Liver (tissue), 3 donors: ENCODE measurements at regions not wholly inside any gene's neighbourhood (a gene's known extent, or its start where the extent isn't known, plus 50 kb on each side); places are given as distances from the start of the nearest gene placed in this dataset.

Experiments
- CTCF ChIP-seq: fragments of 150-350 bp; IDR thresholded peaks from 2 replicates; pipeline ENCODE4 v1.5.1; 2017; ENCODE audit warnings: improper control_type of control experiment, low read depth, low read length; ENCODE audit not compliant: missing input control
- HNF4G ChIP-seq: IDR thresholded peaks from 2 replicates; pipeline ENCODE4 v1.6.1; 2016; ENCODE audit warnings: antibody characterized with exemption
- JUND ChIP-seq, 2 donors: IDR thresholded peaks; 2 replicates each; pipeline ENCODE4 v1.6.1; 2016; ENCODE audit warnings: antibody characterized with exemption in 2 of 2
- MAX ChIP-seq: IDR thresholded peaks from 2 replicates; pipeline ENCODE4 v1.6.1; 2016; ENCODE audit warnings: antibody characterized with exemption
- RAD21 ChIP-seq, 2 donors: IDR thresholded peaks; 2 replicates each; pipeline ENCODE4 v1.6.1; 2016; ENCODE audit warnings: antibody characterized with exemption in 2 of 2, mild to moderate bottlenecking in 2 of 2
- REST ChIP-seq: IDR thresholded peaks from 2 replicates; pipeline ENCODE4 v1.6.1; 2016; ENCODE audit warnings: antibody characterized with exemption, mild to moderate bottlenecking
- RXRA ChIP-seq, 2 donors: IDR thresholded peaks; 2 replicates each; pipeline ENCODE4 v1.6.1; 2017 to 2018; ENCODE audit warnings: antibody characterized with exemption in 2 of 2, mild to moderate bottlenecking in 1 of 2
- SP1 ChIP-seq: IDR thresholded peaks from 2 replicates; pipeline ENCODE4 v1.6.1; 2018; ENCODE audit warnings: antibody characterized with exemption, mild to moderate bottlenecking
- TAF1 ChIP-seq: conservative IDR thresholded peaks from 2 replicates; pipeline ENCODE4 v1.6.1; 2016; ENCODE audit warnings: antibody characterized with exemption, mild to moderate bottlenecking
- donor health status: healthy.
- donor health status: healthy.

GRCh38 chr16:49958448-49958847 lies 66.6 kb upstream of the CNEP1R1 start:
- TF ChIP-seq CTCF (no peak), RAD21 (IDR thresholded peaks at IDR 0.05) (no peak), TAF1 (no peak), REST (no peak), MAX (no peak), JUND (IDR thresholded peaks at IDR 0.05) (no peak), RXRA (IDR thresholded peaks at IDR 0.05) (no peak), HNF4G (no peak), SP1 (no peak)
